ENCODE measurements at regions not wholly inside any gene's neighbourhood (a gene's known extent, or its start where the extent isn't known, plus 50 kb on each side); places are given as distances from the start of the nearest gene placed in this dataset.
"Not testable (repeated sequence)": the region's sequence is repeated elsewhere in the genome, so short reads cannot be mapped to it uniquely, and the experiment has no call there.

GRCh38 chr2:31739161-31739560, 158.4 kb upstream of the SRD5A2 start:
- DNase-seq (ENCODE audit: low read depth in 3 of 3, low spot score in 2 of 3) = no peak

GRCh38 chr2:31736695-31737454, 156.1 kb upstream of the SRD5A2 start:
- DNase-seq (ENCODE audit: low read depth in 3 of 3, low spot score in 2 of 3) = no peak

GRCh38 chr2:31735716-31736115, 155.0 kb upstream of the SRD5A2 start:
- DNase-seq (ENCODE audit: low read depth in 3 of 3, low spot score in 2 of 3) = no peak

- DNase-seq (ENCODE audit: low read depth in 3 of 3, low spot score in 2 of 3) = no peak
Measured at GRCh38 chr2:31729442-31730092, 148.8 kb upstream of the SRD5A2 start.

GRCh38 chr2:31729065-31729439, 148.3 kb upstream of the SRD5A2 start:
- DNase-seq (ENCODE audit: low read depth in 3 of 3, low spot score in 2 of 3) = no peak

GRCh38 chr2:31728406-31729064, 147.8 kb upstream of the SRD5A2 start:
- DNase-seq (ENCODE audit: low read depth in 3 of 3, low spot score in 2 of 3) = no peak

- DNase-seq (ENCODE audit: low read depth in 3 of 3, low spot score in 2 of 3) = no peak
Measured at GRCh38 chr2:31726457-31726856, 145.7 kb upstream of the SRD5A2 start.

GRCh38 chr2:31725444-31725843, 144.7 kb upstream of the SRD5A2 start:
- DNase-seq (ENCODE audit: low read depth in 3 of 3, low spot score in 2 of 3) = no peak

GRCh38 chr2:31711737-31712136, 131.0 kb upstream of the SRD5A2 start:
- DNase-seq (ENCODE audit: low read depth in 3 of 3, low spot score in 2 of 3) = no peak

- no peak for DNase-seq (ENCODE audit: low read depth in 3 of 3, low spot score in 2 of 3)
Measured at GRCh38 chr2:31710121-31710520, 129.4 kb upstream of the SRD5A2 start.

GRCh38 chr2:31707992-31708391, 127.3 kb upstream of the SRD5A2 start:
- no peak for DNase-seq (ENCODE audit: low read depth in 3 of 3, low spot score in 2 of 3)

GRCh38 chr2:31704561-31705212, 123.9 kb upstream of the SRD5A2 start:
- DNase-seq (ENCODE audit: low read depth in 3 of 3, low spot score in 2 of 3) = no peak

GRCh38 chr2:31703253-31703652, 122.5 kb upstream of the SRD5A2 start:
- no peak for DNase-seq (ENCODE audit: low read depth in 3 of 3, low spot score in 2 of 3)

GRCh38 chr2:31698722-31699121, 118.0 kb upstream of the SRD5A2 start:
- no peak for DNase-seq (ENCODE audit: low read depth in 3 of 3, low spot score in 2 of 3)

- no peak for DNase-seq (ENCODE audit: low read depth in 3 of 3, low spot score in 2 of 3)
Measured at GRCh38 chr2:31696068-31696467, 115.3 kb upstream of the SRD5A2 start.

GRCh38 chr2:31694444-31694843, 113.7 kb upstream of the SRD5A2 start:
- no peak for DNase-seq (ENCODE audit: low read depth in 3 of 3, low spot score in 2 of 3)

GRCh38 chr2:31693882-31694281, 113.1 kb upstream of the SRD5A2 start:
- no peak for DNase-seq (ENCODE audit: low read depth in 3 of 3, low spot score in 2 of 3)

- no peak for DNase-seq (ENCODE audit: low read depth in 3 of 3, low spot score in 2 of 3)
Measured at GRCh38 chr2:31688282-31688681, 107.5 kb upstream of the SRD5A2 start.

- DNase-seq (ENCODE audit: low read depth in 3 of 3, low spot score in 2 of 3) = not testable (repeated sequence)
Measured at GRCh38 chr2:31683506-31683905, 102.8 kb upstream of the SRD5A2 start.

- DNase-seq (ENCODE audit: low read depth in 3 of 3, low spot score in 2 of 3) = no peak
Measured at GRCh38 chr2:31675485-31675901, 94.8 kb upstream of the SRD5A2 start.

- DNase-seq (ENCODE audit: low read depth in 3 of 3, low spot score in 2 of 3) = no peak
Measured at GRCh38 chr2:31674446-31674845, 93.7 kb upstream of the SRD5A2 start.

Data from right renal cortex interstitium (tissue), 3 donors.